NAMALWA (cell line): ENCODE measurements at regions not wholly inside any gene's neighbourhood (a gene's known extent, or its start where the extent isn't known, plus 50 kb on each side); places are given as distances from the start of the nearest gene placed in this dataset.

Experiments used
- DNase-seq: peaks from one replicate; pipeline ENCODE4 v3.0.0-alpha.2; 2015; ENCODE audit warnings: low spot score

GRCh38 chr9:120117081-120117480 lies 462.9 kb downstream of the CDK5RAP2 start:
- DNase-seq, result no peak

GRCh38 chr9:120110520-120110919 lies 469.4 kb downstream of the CDK5RAP2 start:
- no peak for DNase-seq

- DNase-seq, result peak; percentile 22
These were observed 470.7 kb downstream of the CDK5RAP2 start for GRCh38 chr9:120109242-120109641.

- DNase-seq, result no peak
These were observed 472.8 kb downstream of the CDK5RAP2 start for GRCh38 chr9:120107138-120107537.

GRCh38 chr9:120104771-120105170 lies 475.2 kb downstream of the CDK5RAP2 start:
- no peak for DNase-seq

- no peak for DNase-seq
These were observed 479.4 kb downstream of the CDK5RAP2 start for GRCh38 chr9:120100595-120100994.

- no peak for DNase-seq
These were observed 480.9 kb downstream of the CDK5RAP2 start for GRCh38 chr9:120099065-120099464.

GRCh38 chr9:120098584-120098983 lies 481.4 kb downstream of the CDK5RAP2 start:
- DNase-seq, result no peak

- DNase-seq, result no peak
These were observed 488.8 kb downstream of the CDK5RAP2 start for GRCh38 chr9:120091206-120091605.

- DNase-seq, result no peak
These were observed 499.1 kb downstream of the CDK5RAP2 start for GRCh38 chr9:120080849-120081248.

- DNase-seq, result no peak
These were observed 501.9 kb downstream of the CDK5RAP2 start for GRCh38 chr9:120078112-120078511.

- DNase-seq, result no peak
These were observed 508.2 kb downstream of the CDK5RAP2 start for GRCh38 chr9:120071760-120072159.

GRCh38 chr9:120066315-120066714 lies 513.7 kb downstream of the CDK5RAP2 start:
- no peak for DNase-seq

GRCh38 chr9:120065151-120065550 lies 514.8 kb downstream of the CDK5RAP2 start:
- no peak for DNase-seq

GRCh38 chr9:120045011-120045410 lies 535.0 kb downstream of the CDK5RAP2 start:
- DNase-seq, result no peak

GRCh38 chr9:120043448-120043847 lies 536.5 kb downstream of the CDK5RAP2 start:
- DNase-seq, result no peak

- no peak for DNase-seq
These were observed 539.1 kb downstream of the CDK5RAP2 start for GRCh38 chr9:120040896-120041295.

GRCh38 chr9:120038342-120038741 lies 541.6 kb downstream of the CDK5RAP2 start:
- DNase-seq, result no peak

GRCh38 chr9:120032639-120033038 lies 547.3 kb downstream of the CDK5RAP2 start:
- peak; percentile 16 for DNase-seq

- no peak for DNase-seq
These were observed 549.1 kb downstream of the CDK5RAP2 start for GRCh38 chr9:120030847-120031246.

- DNase-seq, result no peak
These were observed 561.4 kb downstream of the CDK5RAP2 start for GRCh38 chr9:120018550-120018949.

- DNase-seq, result no peak
These were observed 561.9 kb downstream of the CDK5RAP2 start for GRCh38 chr9:120018037-120018436.

- DNase-seq, result no peak
These were observed 563.7 kb downstream of the CDK5RAP2 start for GRCh38 chr9:120016231-120016630.

- no peak for DNase-seq
These were observed 565.2 kb downstream of the CDK5RAP2 start for GRCh38 chr9:120014796-120015195.

- DNase-seq, result no peak
These were observed 570.1 kb downstream of the CDK5RAP2 start for GRCh38 chr9:120009856-120010255.
